Psoas muscle (tissue), 7 donors: ENCODE measurements at regions not wholly inside any gene's neighbourhood (a gene's known extent, or its start where the extent isn't known, plus 50 kb on each side); places are given as distances from the start of the nearest gene placed in this dataset.

ENCODE experiments used
- ATAC-seq, 4 donors: fragments of 200-7000 bp; cut with Tn5 transposase; one replicate each; pipeline ENCODE4 v1.9.1; 2020; ENCODE audit warnings: moderate library complexity in 3 of 4, mild to moderate bottlenecking in 2 of 4
- DNase-seq, 2 donors: peaks; one replicate each; pipeline ENCODE4 v3.0.0-alpha.2; 2020
- H3K27ac ChIP-seq: fragments of 200-600 bp; one replicate; pipeline ENCODE4 v1.8.0; 2022
- H3K27me3 ChIP-seq, 3 donors: fragments of 200-600 bp in 1 of 3; one replicate each; pipeline versions ENCODE4 v1.6.1 to v1.8.0; 2013 to 2022; ENCODE audit warnings: low read length in 2 of 3, mild to moderate bottlenecking in 2 of 3, moderate library complexity in 1 of 3; ENCODE audit not compliant: insufficient read depth in 3 of 3
- H3K36me3 ChIP-seq, 2 donors: fragments of 200-600 bp in 1 of 2; one replicate each; pipeline versions ENCODE4 v1.6.1 to v1.8.0; 2013 to 2022; ENCODE audit warnings: low read depth in 1 of 2, mild to moderate bottlenecking in 1 of 2, moderate library complexity in 1 of 2; ENCODE audit not compliant: insufficient read depth in 1 of 2
- H3K4me1 ChIP-seq: fragments of 200-600 bp; one replicate; pipeline ENCODE4 v1.8.0; 2022
- H3K4me3 ChIP-seq: fragments of 200-600 bp; one replicate; pipeline ENCODE4 v1.8.0; 2022; ENCODE audit warnings: mild to moderate bottlenecking
- H3K9me3 ChIP-seq: fragments of 200-600 bp; one replicate; pipeline ENCODE4 v1.8.0; 2022
- WGBS, 3 donors: extraction: QIAGEN DNeasy Blood & Tissue Kit; methylation state at CpG; one replicate each; pipeline versions ENCODE4 v1.1.6 to v1.1.7; 2013; 5-methylcytosine and 5-hydroxymethylcytosine counted together
- intact Hi-C, 2 donors: fragments of 100-400 bp; cut with DNase I; formaldehyde crosslinking; loops; one replicate each; pipeline versions ENCODE4 v1.11.0 to v1.14.2; 2022
- TF ChIP-seq, protein P1 (sequence below): fragments of 200-600 bp; IDR thresholded peaks from one replicate; pipeline ENCODE4 v1.8.0; 2022; ENCODE audit warnings: antibody characterized with exemption
- donor health status: healthy with polysubstance abuse.
- donor health status: DM: no; HTN: no; CAD: no; lungs with moderate emphysema.
- donor health status: Bipolar disorder and iron deficiency.
- donor health status: healthy.
- donor health status: DM: yes; HTN: yes; CAD: no.
- donor health status: DM: no; HTN: no; CAD: no.
- donor health status: DM: yes; HTN: yes; CAD: no.

DNA sequence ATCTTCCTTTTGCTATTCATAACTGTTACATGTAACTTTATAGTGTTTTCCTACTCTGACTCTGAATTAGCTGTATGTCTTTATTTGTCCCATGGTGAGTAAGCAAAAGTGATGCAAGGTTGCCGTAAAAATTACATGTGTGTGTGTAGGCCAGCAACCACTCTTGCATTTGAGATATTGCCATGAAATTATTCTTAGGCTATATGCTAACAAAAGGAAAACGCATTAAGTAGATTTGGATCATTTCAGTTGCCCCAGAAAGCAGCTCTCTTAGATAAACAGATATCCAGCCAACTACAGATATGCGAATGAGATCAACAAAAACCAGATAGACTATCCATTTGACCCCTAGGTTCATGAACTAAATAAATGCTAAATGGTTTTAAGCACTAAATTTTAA lies 73.6 kb downstream of the CYLC2 start:
- intact Hi-C loops, result no loop called here
- H3K27ac ChIP-seq, result no peak overlapping the region
- H3K4me3 ChIP-seq, result no peak overlapping the region
- WGBS, 3 donors, result 58 to 67% (median 64%) methylated on average over 3 of the region's 3 CpGs
- no peaks in the 10 kb centered on the region for H3K4me1 ChIP-seq
- TF ChIP-seq, protein P1, sequence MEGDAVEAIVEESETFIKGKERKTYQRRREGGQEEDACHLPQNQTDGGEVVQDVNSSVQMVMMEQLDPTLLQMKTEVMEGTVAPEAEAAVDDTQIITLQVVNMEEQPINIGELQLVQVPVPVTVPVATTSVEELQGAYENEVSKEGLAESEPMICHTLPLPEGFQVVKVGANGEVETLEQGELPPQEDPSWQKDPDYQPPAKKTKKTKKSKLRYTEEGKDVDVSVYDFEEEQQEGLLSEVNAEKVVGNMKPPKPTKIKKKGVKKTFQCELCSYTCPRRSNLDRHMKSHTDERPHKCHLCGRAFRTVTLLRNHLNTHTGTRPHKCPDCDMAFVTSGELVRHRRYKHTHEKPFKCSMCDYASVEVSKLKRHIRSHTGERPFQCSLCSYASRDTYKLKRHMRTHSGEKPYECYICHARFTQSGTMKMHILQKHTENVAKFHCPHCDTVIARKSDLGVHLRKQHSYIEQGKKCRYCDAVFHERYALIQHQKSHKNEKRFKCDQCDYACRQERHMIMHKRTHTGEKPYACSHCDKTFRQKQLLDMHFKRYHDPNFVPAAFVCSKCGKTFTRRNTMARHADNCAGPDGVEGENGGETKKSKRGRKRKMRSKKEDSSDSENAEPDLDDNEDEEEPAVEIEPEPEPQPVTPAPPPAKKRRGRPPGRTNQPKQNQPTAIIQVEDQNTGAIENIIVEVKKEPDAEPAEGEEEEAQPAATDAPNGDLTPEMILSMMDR, result no peak
- H3K27me3 ChIP-seq, result no peaks in the 10 kb centered on the region
- no peaks in the 10 kb centered on the region for H3K9me3 ChIP-seq
- DNase-seq, result no peak
- ATAC-seq, result no peak
- no peaks in the 10 kb centered on the region for H3K36me3 ChIP-seq

DNA sequence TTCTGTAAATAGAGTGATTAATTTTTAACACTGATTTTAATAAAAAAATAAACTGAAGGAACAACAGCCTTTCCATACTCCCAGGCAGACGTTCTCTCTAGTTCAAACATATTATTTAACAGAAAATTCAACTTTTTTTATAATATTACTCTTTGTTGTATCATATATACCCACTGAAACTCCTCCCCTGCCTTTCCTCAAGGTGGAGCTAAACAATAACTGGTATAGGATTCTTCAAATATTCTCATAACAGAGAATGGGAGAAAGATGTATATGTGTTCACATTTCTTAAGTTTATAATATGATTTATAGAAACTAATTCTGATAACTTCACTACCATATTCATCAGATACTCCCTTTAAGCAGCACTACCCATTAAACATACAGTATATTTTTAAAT lies 83.4 kb downstream of the CYLC2 start:
- TF ChIP-seq, protein P1, result no peak
- Histone ChIP-seq H3K27ac (no peak overlapping the region), H3K36me3 (no peaks in the 10 kb centered on the region), H3K4me1 (no peaks in the 10 kb centered on the region), H3K27me3 (no peaks in the 10 kb centered on the region), H3K9me3 (no peaks in the 10 kb centered on the region), H3K4me3 (no peak overlapping the region)
- no peak for DNase-seq
- intact Hi-C loops, result loop anchor here in 1 of 2 donors (10.0 kb wide), 1 partner anchor 714 kb away; no protein-coding TSS in a partner anchor
- 37 to 60% (median 46%) methylated on average over 1 of the region's 1 CpG for WGBS, 3 donors
- ATAC-seq, result no peak

DNA sequence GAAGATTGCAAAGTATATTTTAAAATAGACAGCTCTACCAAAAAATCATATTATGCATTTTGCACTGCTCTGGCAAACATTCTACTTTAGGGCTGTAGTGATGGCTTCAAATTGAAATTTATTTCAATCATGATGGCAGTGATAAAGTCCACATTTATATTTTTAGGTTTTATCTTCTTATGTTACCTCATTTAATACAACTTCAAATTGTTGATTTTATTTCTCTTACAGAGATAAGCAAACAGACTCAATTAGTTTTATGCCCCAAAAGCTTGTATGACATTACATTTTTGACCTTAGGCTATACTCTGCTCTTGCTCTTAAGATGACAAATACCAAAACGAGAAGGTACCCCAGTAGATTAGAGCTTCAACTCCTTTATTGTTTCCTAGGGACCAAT lies 87.4 kb downstream of the CYLC2 start:
- Histone ChIP-seq H3K27ac (no peak overlapping the region), H3K36me3 (no peaks in the 10 kb centered on the region), H3K4me3 (no peak overlapping the region), H3K27me3 (no peaks in the 10 kb centered on the region), H3K4me1 (no peaks in the 10 kb centered on the region), H3K9me3 (no peaks in the 10 kb centered on the region)
- no peak for DNase-seq
- WGBS, 3 donors, result 47 to 65% (median 58%) methylated on average over 1 of the region's 1 CpG
- no peak for ATAC-seq
- intact Hi-C loops, result no loop called here
- TF ChIP-seq, protein P1, result no peak

DNA sequence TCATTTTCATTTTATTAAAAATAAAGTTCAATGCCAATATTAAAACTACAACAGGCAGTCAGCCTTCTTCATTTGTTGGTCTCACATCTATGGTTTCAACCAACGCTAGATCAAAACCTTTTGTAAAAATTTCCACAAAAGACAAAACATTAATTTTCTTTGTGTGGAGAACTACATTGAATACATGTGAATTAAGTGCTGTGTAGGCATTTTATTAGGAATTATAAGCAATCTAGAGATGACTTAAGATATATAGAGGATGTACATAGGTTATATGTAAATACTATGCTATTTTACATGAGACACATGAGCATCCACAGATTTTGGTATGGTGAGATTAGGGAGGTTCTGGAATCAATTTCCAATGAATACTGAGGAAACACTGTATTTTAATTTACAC lies 94.2 kb downstream of the CYLC2 start:
- no peak overlapping the region for H3K27ac ChIP-seq
- intact Hi-C loops, result no loop called here
- WGBS, 3 donors, result 92 to 98% (median 94%) methylated on average over 1 of the region's 1 CpG
- DNase-seq (no peak), ATAC-seq (no peak)
- no peaks in the 10 kb centered on the region for H3K9me3 ChIP-seq
- H3K27me3 ChIP-seq, result no peaks in the 10 kb centered on the region
- H3K4me1 ChIP-seq, result no peaks in the 10 kb centered on the region
- no peak overlapping the region for H3K4me3 ChIP-seq
- TF ChIP-seq, protein P1, result no peak
- no peaks in the 10 kb centered on the region for H3K36me3 ChIP-seq

DNA sequence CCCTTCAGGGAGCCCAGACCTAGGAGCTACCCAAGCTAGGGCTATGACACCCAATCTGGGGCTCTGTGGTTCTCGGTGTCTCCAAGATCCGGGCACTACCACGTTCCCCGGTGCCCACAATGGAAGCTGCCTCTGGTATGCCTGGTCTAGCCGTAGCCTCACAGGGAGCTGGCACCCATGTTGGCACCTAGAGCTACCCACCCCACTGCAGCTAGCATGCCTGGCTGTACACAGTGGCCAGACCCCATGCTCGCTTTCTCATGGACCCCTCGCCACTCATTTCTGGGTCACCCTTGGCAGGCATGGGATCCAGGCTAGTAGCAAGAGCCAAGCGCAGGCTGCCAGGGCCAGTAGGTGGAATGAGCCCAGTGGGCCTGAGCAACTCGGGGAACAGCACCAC lies 109.0 kb downstream of the CYLC2 start:
- H3K27me3 ChIP-seq, result no peaks in the 10 kb centered on the region
- ATAC-seq, result no peak
- no peaks in the 10 kb centered on the region for H3K4me1 ChIP-seq
- 81 to 95% (median 90%) methylated on average over 8 to 9 of the region's 9 CpGs for WGBS, 3 donors
- no peaks in the 10 kb centered on the region for H3K36me3 ChIP-seq
- H3K9me3 ChIP-seq, result no peaks in the 10 kb centered on the region
- H3K27ac ChIP-seq, result no peak overlapping the region
- no peak for DNase-seq
- intact Hi-C loops, result no loop called here
- TF ChIP-seq, protein P1, result no peak
- H3K4me3 ChIP-seq, result no peak overlapping the region
